Left renal pelvis (tissue), 4 donors: ENCODE measurements at regions not wholly inside any gene's neighbourhood (a gene's known extent, or its start where the extent isn't known, plus 50 kb on each side); places are given as distances from the start of the nearest gene placed in this dataset.

Source experiments
- DNase-seq, 4 donors: peaks; one replicate each; pipeline ENCODE4 v3.0.0-alpha.2; 2013; ENCODE audit warnings: low read depth in 4 of 4, low spot score in 3 of 4

GRCh38 chr1:103259982-103260381 is 151.7 kb upstream of the COL11A1 start:
- DNase-seq: no peak

GRCh38 chr1:103256490-103256889 is 148.2 kb upstream of the COL11A1 start:
- DNase-seq: no peak

GRCh38 chr1:103254691-103255090 is 146.4 kb upstream of the COL11A1 start:
- DNase-seq: no peak

GRCh38 chr1:103250441-103250861 is 142.1 kb upstream of the COL11A1 start:
- DNase-seq: no peak

GRCh38 chr1:103248417-103249102 is 140.2 kb upstream of the COL11A1 start:
- no peak for DNase-seq

GRCh38 chr1:103247517-103247916 is 139.2 kb upstream of the COL11A1 start:
- DNase-seq: no peak

GRCh38 chr1:103243481-103243880 is 135.2 kb upstream of the COL11A1 start:
- no peak for DNase-seq

GRCh38 chr1:103239034-103239433 is 130.7 kb upstream of the COL11A1 start:
- no peak for DNase-seq

- no peak for DNase-seq
Observed at GRCh38 chr1:103230061-103230460, 121.7 kb upstream of the COL11A1 start.

- no peak for DNase-seq
Observed at GRCh38 chr1:103220631-103221041, 112.3 kb upstream of the COL11A1 start.

GRCh38 chr1:103218821-103219220 is 110.5 kb upstream of the COL11A1 start:
- no peak for DNase-seq

- no peak for DNase-seq
Observed at GRCh38 chr1:103218369-103218768, 110.0 kb upstream of the COL11A1 start.

GRCh38 chr1:103211073-103211472 is 102.8 kb upstream of the COL11A1 start:
- DNase-seq: no peak

GRCh38 chr1:103208844-103209243 is 100.5 kb upstream of the COL11A1 start:
- DNase-seq: no peak

GRCh38 chr1:103199001-103199400 is 90.7 kb upstream of the COL11A1 start:
- no peak for DNase-seq

GRCh38 chr1:103198076-103198475 is 89.8 kb upstream of the COL11A1 start:
- DNase-seq: no peak

- no peak for DNase-seq
Observed at GRCh38 chr1:103197216-103197615, 88.9 kb upstream of the COL11A1 start.

GRCh38 chr1:103194984-103195383 is 86.7 kb upstream of the COL11A1 start:
- DNase-seq: no peak

GRCh38 chr1:103194060-103194459 is 85.7 kb upstream of the COL11A1 start:
- DNase-seq: no peak

GRCh38 chr1:103191327-103191726 is 83.0 kb upstream of the COL11A1 start:
- no peak for DNase-seq

GRCh38 chr1:103190766-103191165 is 82.4 kb upstream of the COL11A1 start:
- DNase-seq: no peak

GRCh38 chr1:103187673-103188072 is 79.4 kb upstream of the COL11A1 start:
- DNase-seq: no peak

GRCh38 chr1:103180660-103181059 is 72.3 kb upstream of the COL11A1 start:
- no peak for DNase-seq
